GM12873 (cell line): ENCODE measurements at regions not wholly inside any gene's neighbourhood (a gene's known extent, or its start where the extent isn't known, plus 50 kb on each side); places are given as distances from the start of the nearest gene placed in this dataset.

Source experiments
- TF ChIP-seq, protein P1 (sequence below): IDR thresholded peaks from 2 replicates; pipeline ENCODE4 v1.5.1; 2012; ENCODE audit warnings: low read depth, mild to moderate bottlenecking, moderate library complexity, low read length, control low read depth; ENCODE audit not compliant: insufficient read depth; ENCODE audit errors: missing control alignments

DNA sequence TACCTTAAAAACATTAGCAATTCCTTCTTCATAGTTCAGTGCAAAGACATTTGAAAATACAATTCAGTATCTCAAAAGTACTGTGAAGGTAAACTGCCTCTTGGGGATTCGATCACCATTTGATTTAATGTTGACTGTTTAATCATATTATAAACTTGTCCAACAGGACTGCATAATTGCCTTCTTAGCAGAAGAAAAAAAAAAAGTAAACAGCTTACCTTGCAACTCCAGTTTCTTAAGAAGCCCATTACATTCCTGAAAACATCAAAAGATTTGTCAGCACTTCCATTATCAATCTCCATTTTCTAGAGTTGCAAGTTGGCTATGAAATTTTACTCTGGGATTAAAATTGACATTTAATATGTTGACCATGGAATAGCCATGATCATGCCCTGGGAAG lies 1154.6 kb downstream of the OLFM4 start:
- TF ChIP-seq, protein P1, sequence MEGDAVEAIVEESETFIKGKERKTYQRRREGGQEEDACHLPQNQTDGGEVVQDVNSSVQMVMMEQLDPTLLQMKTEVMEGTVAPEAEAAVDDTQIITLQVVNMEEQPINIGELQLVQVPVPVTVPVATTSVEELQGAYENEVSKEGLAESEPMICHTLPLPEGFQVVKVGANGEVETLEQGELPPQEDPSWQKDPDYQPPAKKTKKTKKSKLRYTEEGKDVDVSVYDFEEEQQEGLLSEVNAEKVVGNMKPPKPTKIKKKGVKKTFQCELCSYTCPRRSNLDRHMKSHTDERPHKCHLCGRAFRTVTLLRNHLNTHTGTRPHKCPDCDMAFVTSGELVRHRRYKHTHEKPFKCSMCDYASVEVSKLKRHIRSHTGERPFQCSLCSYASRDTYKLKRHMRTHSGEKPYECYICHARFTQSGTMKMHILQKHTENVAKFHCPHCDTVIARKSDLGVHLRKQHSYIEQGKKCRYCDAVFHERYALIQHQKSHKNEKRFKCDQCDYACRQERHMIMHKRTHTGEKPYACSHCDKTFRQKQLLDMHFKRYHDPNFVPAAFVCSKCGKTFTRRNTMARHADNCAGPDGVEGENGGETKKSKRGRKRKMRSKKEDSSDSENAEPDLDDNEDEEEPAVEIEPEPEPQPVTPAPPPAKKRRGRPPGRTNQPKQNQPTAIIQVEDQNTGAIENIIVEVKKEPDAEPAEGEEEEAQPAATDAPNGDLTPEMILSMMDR: no peak

DNA sequence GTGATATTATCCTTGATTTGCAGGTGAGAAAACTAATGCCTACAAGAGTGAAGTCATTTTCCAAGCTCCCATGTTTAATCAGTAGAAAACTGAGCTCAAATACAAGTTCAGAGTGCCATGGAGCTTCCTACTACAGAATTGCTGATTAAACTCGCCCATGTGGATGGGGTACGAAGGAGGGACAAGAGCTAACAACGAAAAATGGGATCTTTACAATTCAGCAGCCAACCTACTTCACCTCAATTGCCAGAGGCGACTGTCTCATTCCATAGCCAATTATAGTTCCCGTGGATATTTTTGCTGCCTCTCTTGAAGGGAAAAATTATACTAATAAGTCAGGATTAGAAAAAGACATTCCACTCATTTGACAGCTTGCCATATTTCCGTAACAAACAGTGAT lies 1155.1 kb downstream of the OLFM4 start:
- TF ChIP-seq, protein P1: no peak

DNA sequence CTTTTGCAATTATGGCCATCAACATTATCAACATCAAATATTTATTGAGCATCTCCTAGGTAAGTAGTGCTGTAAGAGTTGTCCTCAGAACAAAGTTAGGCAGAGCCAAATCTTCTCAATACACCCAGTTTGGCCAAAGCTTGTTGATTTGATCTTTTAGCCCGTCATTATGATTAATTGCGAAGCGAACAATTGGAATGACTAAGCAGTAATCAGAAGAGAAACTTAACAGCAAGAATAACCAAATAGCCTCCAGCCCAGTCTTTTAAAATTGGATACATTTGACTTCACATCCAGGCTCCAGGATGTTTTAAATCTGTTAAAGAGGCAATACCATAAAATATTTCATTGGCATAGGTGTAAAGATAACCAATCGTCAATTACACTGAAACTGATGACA lies 1156.0 kb downstream of the OLFM4 start:
- TF ChIP-seq, protein P1: no peak

DNA sequence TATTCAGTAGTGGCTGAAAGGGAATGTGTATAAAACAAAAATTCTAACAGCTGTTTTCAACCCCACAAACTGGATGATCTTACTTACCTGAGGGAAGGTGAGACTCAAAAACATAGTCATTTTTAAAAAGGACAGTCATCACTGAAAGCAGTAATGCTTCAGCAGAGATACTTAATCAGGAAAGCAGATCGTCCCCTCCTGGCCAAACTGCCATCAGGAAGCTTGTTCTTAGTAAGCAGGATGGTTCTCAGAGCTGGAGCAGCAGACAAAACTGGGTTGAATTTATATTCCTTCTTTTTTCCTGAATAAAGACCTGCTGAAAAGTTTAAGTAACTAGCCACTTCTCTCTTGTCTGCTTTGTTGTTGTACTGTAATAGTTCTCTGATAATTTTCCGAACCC lies 1156.5 kb downstream of the OLFM4 start:
- TF ChIP-seq, protein P1: no peak

DNA sequence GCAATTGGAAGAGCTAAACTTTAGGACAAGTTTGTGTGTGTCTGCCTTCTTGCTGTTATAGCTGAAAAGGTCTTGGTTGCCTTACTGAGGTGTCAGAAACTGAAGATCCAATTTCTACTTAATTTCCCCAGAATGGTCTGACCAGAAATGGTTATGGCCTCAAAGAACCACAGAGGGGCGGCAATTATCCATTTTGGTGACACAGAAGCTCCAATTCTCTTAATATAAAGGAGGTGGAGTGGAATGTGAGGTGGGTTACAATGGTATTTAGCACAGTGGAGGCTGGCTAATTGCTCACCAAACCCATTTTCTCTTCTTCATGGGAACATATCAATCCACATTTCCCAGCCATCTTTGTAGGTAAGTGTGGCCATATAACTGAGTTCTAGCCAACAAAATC lies 1157.2 kb downstream of the OLFM4 start:
- TF ChIP-seq, protein P1: no peak

DNA sequence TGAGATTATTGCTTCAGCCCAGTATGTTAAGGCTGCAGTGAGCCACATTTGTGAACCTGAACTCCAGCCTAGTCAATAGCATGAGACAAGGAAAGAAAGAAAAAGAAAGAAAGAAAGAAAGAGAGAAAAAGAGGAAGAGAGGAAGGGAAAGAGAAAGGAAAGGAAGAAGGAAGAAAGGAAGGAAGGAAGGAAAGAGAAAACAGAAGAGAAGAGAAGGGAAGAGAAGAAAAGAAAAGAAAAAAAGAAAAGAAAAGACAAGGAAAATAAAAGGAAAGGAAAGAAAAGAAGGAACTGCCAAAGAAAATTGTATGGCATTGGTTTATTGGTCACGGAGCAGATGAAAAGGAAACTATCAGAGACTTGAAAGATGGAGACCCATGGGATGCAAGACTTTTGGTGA lies 1158.8 kb downstream of the OLFM4 start:
- TF ChIP-seq, protein P1: no peak

DNA sequence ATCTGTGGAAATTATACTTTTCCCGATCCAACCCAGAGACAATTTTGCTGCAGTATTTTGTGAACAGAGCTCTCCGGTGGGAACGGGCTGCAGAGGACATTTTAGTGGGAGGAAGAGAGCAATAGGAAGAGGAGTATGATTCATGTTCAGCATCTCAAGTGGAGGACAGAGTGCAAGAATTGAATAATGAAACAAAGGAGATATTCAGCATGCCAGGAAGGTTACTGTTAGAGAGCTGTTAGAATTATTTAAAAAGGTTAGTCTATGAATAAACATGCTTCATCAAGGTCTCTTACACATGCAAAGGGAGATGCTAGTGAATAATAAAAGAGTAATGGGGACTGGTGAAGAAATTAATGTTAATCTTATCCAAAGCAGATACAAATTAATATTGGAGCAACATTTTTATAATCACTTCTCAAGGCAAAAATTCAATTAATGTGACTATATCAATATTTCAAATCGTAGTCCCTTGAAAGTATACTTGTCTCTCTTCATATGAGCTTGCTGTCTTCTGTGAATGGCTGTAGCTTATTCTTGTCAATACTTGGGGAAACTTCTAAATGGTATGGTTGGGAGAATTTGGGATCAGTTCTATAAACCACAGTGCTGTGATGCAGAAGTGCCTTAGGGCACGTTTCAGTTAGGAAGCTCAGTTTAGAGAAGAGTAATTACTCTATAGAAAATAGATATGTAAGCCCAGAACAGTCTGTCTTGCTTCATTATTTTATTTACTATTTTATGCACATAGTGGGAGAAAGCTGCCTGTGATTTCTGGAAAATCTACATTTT lies 1165.8 kb downstream of the OLFM4 start:
- TF ChIP-seq, protein P1: no peak
